MCF 10A (cell line): ENCODE measurements at regions not wholly inside any gene's neighbourhood (a gene's known extent, or its start where the extent isn't known, plus 50 kb on each side); places are given as distances from the start of the nearest gene placed in this dataset.

Source experiments
- BruUV-seq: library from RNA; stranded (reverse); fragments of 400-500 nt; replicated peaks from 2 replicates; lab custom pipeline; 2021; lab: Mats Ljungman, UMichigan
- CTCF ChIA-PET: fragments of 300-600 bp; sonication (Branson Sonifier 250); formaldehyde crosslinking; extraction: SDS; loops from one replicate; lab custom pipeline; 2021; ENCODE audit warnings: antibody characterized with exemption, inconsistent platforms; lab: Yijun Ruan, JAX
- POLR2A ChIA-PET: fragments of 300-600, 350-650 bp; sonication (Branson Sonifier 250); formaldehyde crosslinking; extraction: SDS; loops from one replicate; lab custom pipeline; 2020; ENCODE audit warnings: antibody characterized with exemption, inconsistent platforms; lab: Yijun Ruan, JAX
- DNase-seq: peaks from one replicate; pipeline ENCODE4 v3.0.0-alpha.2; 2018; ENCODE audit not compliant: unreplicated experiment
- H3K27ac Mint-ChIP-seq: one replicate; pipeline ENCODE4 v1.8.0; 2022; ENCODE audit warnings: mild to moderate bottlenecking, low read depth, mixed read lengths; ENCODE audit not compliant: unreplicated experiment
- H3K27me3 Mint-ChIP-seq: one replicate; pipeline ENCODE4 v1.8.0; 2022; ENCODE audit warnings: mixed read lengths; ENCODE audit not compliant: insufficient read depth, unreplicated experiment
- H3K36me3 Mint-ChIP-seq: one replicate; pipeline ENCODE4 v1.8.0; 2022; ENCODE audit warnings: mild to moderate bottlenecking, moderate library complexity, mixed read lengths; ENCODE audit not compliant: insufficient read depth, unreplicated experiment
- H3K4me1 Mint-ChIP-seq: one replicate; pipeline ENCODE4 v1.8.0; 2022; ENCODE audit warnings: mixed read lengths; ENCODE audit not compliant: insufficient read depth, unreplicated experiment
- H3K4me3 Mint-ChIP-seq: one replicate; pipeline ENCODE4 v1.8.0; 2022; ENCODE audit warnings: mild to moderate bottlenecking, moderate library complexity, mixed read lengths; ENCODE audit not compliant: unreplicated experiment
- H3K9me3 Mint-ChIP-seq: one replicate; pipeline ENCODE4 v1.8.0; 2022; ENCODE audit warnings: mixed read lengths; ENCODE audit not compliant: unreplicated experiment
- CTCF ChIP-seq: fragments of 200-600 bp; IDR thresholded peaks from one replicate; pipeline ENCODE4 v1.8.0; 2022; ENCODE audit warnings: antibody characterized with exemption, mild to moderate bottlenecking; ENCODE audit not compliant: unreplicated experiment
- intact Hi-C: fragments of 100-400 bp; cut with micrococcal nuclease; formaldehyde crosslinking; loops from 2 replicates; pipeline ENCODE4 v1.14.1; 2022

DNA sequence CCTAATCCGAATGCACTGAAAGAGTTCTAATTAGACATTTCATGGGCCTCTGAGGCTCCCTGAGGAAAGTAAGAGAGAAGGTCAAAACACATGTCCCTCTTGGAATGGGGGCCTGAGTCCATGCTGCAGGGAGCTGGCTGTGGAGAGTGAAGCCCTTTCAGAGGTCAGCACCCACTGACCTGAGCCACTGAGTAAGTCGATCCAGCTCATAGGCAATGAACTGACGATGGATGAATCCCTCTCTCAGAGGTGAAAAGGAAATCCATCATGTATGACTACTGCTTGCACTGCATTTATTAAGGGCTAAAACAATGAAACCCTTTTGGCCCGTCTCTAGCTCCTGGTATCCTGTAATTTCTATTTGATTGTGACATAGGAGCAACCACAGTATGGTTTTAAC lies 288.9 kb upstream of the VLDLR start:
- POLR2A ChIA-PET: interaction anchor here (0.6 to 0.7 kb wide), 2 partner anchors 13 to 33 kb away, joined by 3 to 4 read pairs; no protein-coding TSS in a partner anchor
- no TSS peak for BruUV-seq
- Mint-ChIP-seq H3K36me3 (no peaks in the 10 kb centered on the region), H3K9me3 (no peaks in the 10 kb centered on the region), H3K27me3 (no peaks in the 10 kb centered on the region), H3K4me3 (no peak overlapping the region), H3K27ac (no peak overlapping the region), H3K4me1 (no peaks in the 10 kb centered on the region)
- intact Hi-C loops: no loop called here
- no peak for DNase-seq
- no peak for TF ChIP-seq CTCF
- CTCF ChIA-PET: interaction anchor here (0.6 to 1.0 kb wide), 2 partner anchors 62 to 71 kb away, joined by 3 read pairs; no protein-coding TSS in a partner anchor

DNA sequence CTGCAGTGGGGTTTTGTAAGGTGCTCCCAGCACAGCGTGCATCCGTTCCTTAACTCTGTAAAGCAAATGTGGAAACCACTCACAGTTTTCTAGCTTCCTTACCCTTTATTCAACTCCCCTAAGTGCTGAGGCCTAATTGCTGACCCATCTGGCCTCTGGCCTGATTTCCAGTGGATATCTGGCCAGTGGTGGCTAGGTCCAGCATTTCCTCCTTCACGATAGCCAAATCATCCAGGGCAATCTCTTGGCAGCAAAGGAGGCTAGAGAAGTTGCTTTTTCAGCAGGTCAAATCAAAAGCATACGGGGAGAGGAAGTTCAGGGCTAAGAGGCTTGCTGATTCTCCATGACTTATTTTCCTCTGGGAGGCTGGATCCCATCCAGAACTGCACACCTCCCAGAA lies 286.3 kb upstream of the VLDLR start:
- no TSS peak for BruUV-seq
- CTCF ChIA-PET: no interaction called here
- no peaks in the 10 kb centered on the region for H3K36me3 Mint-ChIP-seq
- no peak for DNase-seq
- no peak overlapping the region for H3K4me3 Mint-ChIP-seq
- no peak for TF ChIP-seq CTCF
- H3K27ac Mint-ChIP-seq: no peak overlapping the region
- POLR2A ChIA-PET: no interaction called here
- H3K4me1 Mint-ChIP-seq: no peaks in the 10 kb centered on the region
- H3K9me3 Mint-ChIP-seq: no peaks in the 10 kb centered on the region
- no peaks in the 10 kb centered on the region for H3K27me3 Mint-ChIP-seq
- intact Hi-C loops: no loop called here

DNA sequence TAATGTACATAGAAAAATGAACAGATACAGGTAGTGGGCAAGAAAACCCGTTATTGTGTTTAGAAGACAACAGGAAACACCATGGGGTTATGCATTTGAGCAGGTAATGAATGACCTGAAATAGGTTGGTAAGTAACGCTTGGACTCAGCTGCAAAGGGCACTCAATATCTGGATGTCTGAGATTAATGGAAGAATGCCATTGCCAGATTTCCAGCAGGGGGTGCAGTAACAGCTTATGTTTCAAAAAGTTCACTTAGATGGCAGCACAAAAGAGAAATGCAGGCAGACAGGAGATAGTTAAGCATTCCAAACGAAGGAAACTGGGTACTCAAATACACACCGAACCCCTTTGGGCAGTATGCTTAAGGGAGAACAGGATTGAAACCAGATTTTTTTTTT lies 285.5 kb upstream of the VLDLR start:
- no peak overlapping the region for H3K4me3 Mint-ChIP-seq

GRCh38 chr9:2337131-2337530 lies 284.5 kb upstream of the VLDLR start:
- Mint-ChIP-seq H3K4me1 (no peaks in the 10 kb centered on the region), H3K27me3 (no peaks in the 10 kb centered on the region), H3K4me3 (no peak overlapping the region), H3K27ac (no peak overlapping the region), H3K9me3 (no peaks in the 10 kb centered on the region), H3K36me3 (no peaks in the 10 kb centered on the region)
- POLR2A ChIA-PET: interaction anchor here (1.0 kb wide), 1 partner anchor 52 kb away, joined by 3 read pairs; no protein-coding TSS in a partner anchor
- BruUV-seq: no TSS peak
- DNase-seq: no peak
- CTCF ChIA-PET: interaction anchor here (1.0 kb wide), 1 partner anchor 205 kb away, joined by 5 read pairs; no protein-coding TSS in a partner anchor
- intact Hi-C loops: no loop called here
- no peak for TF ChIP-seq CTCF

More for the DNA sequence above, 285.5 kb upstream of the VLDLR start:
- ChIA-PET POLR2A (no interaction called here), CTCF (no interaction called here)
- Mint-ChIP-seq H3K4me1 (no peaks in the 10 kb centered on the region), H3K36me3 (no peaks in the 10 kb centered on the region), H3K27ac (no peak overlapping the region), H3K27me3 (no peaks in the 10 kb centered on the region), H3K9me3 (no peaks in the 10 kb centered on the region)
- no peak for TF ChIP-seq CTCF
- intact Hi-C loops: no loop called here
- no peak for DNase-seq
- no TSS peak for BruUV-seq
